ENCODE measurements at regions not wholly inside any gene's neighbourhood (a gene's known extent, or its start where the extent isn't known, plus 50 kb on each side); places are given as distances from the start of the nearest gene placed in this dataset.

GRCh38 chr7:131972251-131972650 lies 415.8 kb upstream of the PODXL start:
- no peak for TF ChIP-seq CTCF (IDR thresholded peaks at IDR 0.05)
- Histone ChIP-seq H3K27ac (no peak overlapping the region), H3K36me3 (no peaks in the 10 kb centered on the region), H3K27me3 (no peaks in the 10 kb centered on the region), H3K4me1 (no peaks in the 10 kb centered on the region), H3K4me3 (no peak overlapping the region), H3K9me3 (no peaks in the 10 kb centered on the region)
- intact Hi-C loops (cut with DNase I; ENCODE audit: low total_unique reads): no loop called here
- DNase-seq: no peak

GRCh38 chr7:131970602-131971001 lies 414.2 kb upstream of the PODXL start:
- no peak for TF ChIP-seq CTCF (IDR thresholded peaks at IDR 0.05)
- H3K27me3 ChIP-seq: no peaks in the 10 kb centered on the region
- H3K4me3 ChIP-seq: no peak overlapping the region

GRCh38 chr7:131969560-131969959 lies 413.1 kb upstream of the PODXL start:
- no peak for TF ChIP-seq CTCF (IDR thresholded peaks at IDR 0.05)
- H3K27ac ChIP-seq: no peak overlapping the region
- H3K27me3 ChIP-seq: no peaks in the 10 kb centered on the region
- H3K4me1 ChIP-seq: no peaks in the 10 kb centered on the region
- no peaks in the 10 kb centered on the region for H3K9me3 ChIP-seq
- no peak overlapping the region for H3K4me3 ChIP-seq
- intact Hi-C loops (cut with DNase I; ENCODE audit: low total_unique reads): no loop called here
- no peak for DNase-seq
- no peaks in the 10 kb centered on the region for H3K36me3 ChIP-seq

More at GRCh38 chr7:131970602-131971001, 414.2 kb upstream of the PODXL start:
- Histone ChIP-seq H3K27ac (no peak overlapping the region), H3K36me3 (no peaks in the 10 kb centered on the region), H3K4me1 (no peaks in the 10 kb centered on the region), H3K9me3 (no peaks in the 10 kb centered on the region)
- intact Hi-C loops (cut with DNase I; ENCODE audit: low total_unique reads): no loop called here
- no peak for DNase-seq

GRCh38 chr7:131967216-131967730 lies 410.8 kb upstream of the PODXL start:
- no peaks in the 10 kb centered on the region for H3K36me3 ChIP-seq
- H3K4me3 ChIP-seq: no peak overlapping the region
- H3K27ac ChIP-seq: no peak overlapping the region
- no peaks in the 10 kb centered on the region for H3K4me1 ChIP-seq
- intact Hi-C loops (cut with DNase I; ENCODE audit: low total_unique reads): no loop called here
- TF ChIP-seq CTCF (IDR thresholded peaks at IDR 0.05): no peak
- H3K9me3 ChIP-seq: no peaks in the 10 kb centered on the region
- H3K27me3 ChIP-seq: peaks cover 0 to 3% of the 10 kb centered on the region in 2 donors
- no peak for DNase-seq

GRCh38 chr7:131964203-131964602 lies 407.8 kb upstream of the PODXL start:
- no peaks in the 10 kb centered on the region for H3K36me3 ChIP-seq
- intact Hi-C loops (cut with DNase I; ENCODE audit: low total_unique reads): no loop called here
- H3K27me3 ChIP-seq: peaks cover 0 to 4% of the 10 kb centered on the region in 2 donors
- DNase-seq: no peak
- H3K27ac ChIP-seq: no peak overlapping the region
- TF ChIP-seq CTCF (IDR thresholded peaks at IDR 0.05): no peak
- no peaks in the 10 kb centered on the region for H3K9me3 ChIP-seq
- no peak overlapping the region for H3K4me3 ChIP-seq
- no peaks in the 10 kb centered on the region for H3K4me1 ChIP-seq
